Type B pancreatic cell (in vitro differentiated cells): ENCODE measurements at regions not wholly inside any gene's neighbourhood (a gene's known extent, or its start where the extent isn't known, plus 50 kb on each side); places are given as distances from the start of the nearest gene placed in this dataset.

ENCODE experiments used
- DNase-seq: peaks from one replicate; pipeline ENCODE4 v3.0.0; 2021; ENCODE audit warnings: mixed read lengths; ENCODE audit not compliant: unreplicated experiment; ENCODE audit errors: extremely low spot score
- H3K27ac Mint-ChIP-seq: 2 replicates; pipeline ENCODE4 v1.8.0; 2021; ENCODE audit warnings: mild to moderate bottlenecking, mixed read lengths
- H3K27me3 Mint-ChIP-seq: 2 replicates; pipeline ENCODE4 v1.8.0; 2021; ENCODE audit warnings: mixed read lengths
- H3K36me3 Mint-ChIP-seq: 2 replicates; pipeline ENCODE4 v1.8.0; 2021; ENCODE audit warnings: mixed read lengths
- H3K4me1 Mint-ChIP-seq: one replicate; pipeline ENCODE4 v1.8.0; 2021; ENCODE audit warnings: mixed read lengths; ENCODE audit not compliant: unreplicated experiment
- H3K4me3 Mint-ChIP-seq: 2 replicates; pipeline ENCODE4 v1.8.0; 2021; ENCODE audit warnings: mild to moderate bottlenecking, mixed read lengths
- H3K9me3 Mint-ChIP-seq: 2 replicates; pipeline ENCODE4 v1.8.0; 2021; ENCODE audit warnings: mixed read lengths
- CTCF ChIP-seq: fragments of 200-600 bp; sonication (generic); conservative IDR thresholded peaks from 2 replicates; pipeline ENCODE4 v1.5.0; 2021; ENCODE audit warnings: antibody characterized with exemption, mild to moderate bottlenecking

- DNase-seq, result no peak
- no peak for TF ChIP-seq CTCF
- H3K9me3 Mint-ChIP-seq, result no peaks in the 10 kb centered on the region
Observed at GRCh38 chr21:27653481-27653880, 686.6 kb upstream of the ADAMTS5 start.

GRCh38 chr21:27649762-27650161 is 682.9 kb upstream of the ADAMTS5 start:
- TF ChIP-seq CTCF, result no peak
- no peak overlapping the region for H3K27ac Mint-ChIP-seq
- DNase-seq, result no peak
- no peaks in the 10 kb centered on the region for H3K9me3 Mint-ChIP-seq
- no peaks in the 10 kb centered on the region for H3K36me3 Mint-ChIP-seq
- no peaks in the 10 kb centered on the region for H3K27me3 Mint-ChIP-seq
- no peak overlapping the region for H3K4me3 Mint-ChIP-seq
- no peaks in the 10 kb centered on the region for H3K4me1 Mint-ChIP-seq

More at GRCh38 chr21:27653481-27653880, 686.6 kb upstream of the ADAMTS5 start:
- Mint-ChIP-seq H3K36me3 (no peaks in the 10 kb centered on the region), H3K27ac (no peak overlapping the region), H3K27me3 (no peaks in the 10 kb centered on the region), H3K4me3 (no peak overlapping the region), H3K4me1 (no peaks in the 10 kb centered on the region)

GRCh38 chr21:27649323-27649722 is 682.4 kb upstream of the ADAMTS5 start:
- no peak for TF ChIP-seq CTCF
- DNase-seq, result no peak
- Mint-ChIP-seq H3K9me3 (no peaks in the 10 kb centered on the region), H3K4me1 (no peaks in the 10 kb centered on the region), H3K4me3 (no peak overlapping the region), H3K36me3 (no peaks in the 10 kb centered on the region), H3K27me3 (no peaks in the 10 kb centered on the region), H3K27ac (no peak overlapping the region)

- no peaks in the 10 kb centered on the region for H3K27me3 Mint-ChIP-seq
- no peak overlapping the region for H3K27ac Mint-ChIP-seq
- H3K4me1 Mint-ChIP-seq, result no peaks in the 10 kb centered on the region
- H3K9me3 Mint-ChIP-seq, result no peaks in the 10 kb centered on the region
- no peak for TF ChIP-seq CTCF
- H3K36me3 Mint-ChIP-seq, result no peaks in the 10 kb centered on the region
- DNase-seq, result no peak
- no peak overlapping the region for H3K4me3 Mint-ChIP-seq
Observed at GRCh38 chr21:27648560-27648959, 681.7 kb upstream of the ADAMTS5 start.

GRCh38 chr21:27647921-27648320 is 681.0 kb upstream of the ADAMTS5 start:
- Mint-ChIP-seq H3K4me3 (no peak overlapping the region), H3K36me3 (no peaks in the 10 kb centered on the region), H3K27ac (no peak overlapping the region), H3K27me3 (no peaks in the 10 kb centered on the region), H3K9me3 (no peaks in the 10 kb centered on the region), H3K4me1 (no peaks in the 10 kb centered on the region)
- DNase-seq, result no peak
- TF ChIP-seq CTCF, result no peak

- no peak for TF ChIP-seq CTCF
- Mint-ChIP-seq H3K4me3 (no peak overlapping the region), H3K36me3 (no peaks in the 10 kb centered on the region), H3K9me3 (no peaks in the 10 kb centered on the region), H3K27ac (no peak overlapping the region), H3K27me3 (no peaks in the 10 kb centered on the region), H3K4me1 (no peaks in the 10 kb centered on the region)
- no peak for DNase-seq
Observed at GRCh38 chr21:27647401-27647800, 680.5 kb upstream of the ADAMTS5 start.
